ENCODE measurements at regions not wholly inside any gene's neighbourhood (a gene's known extent, or its start where the extent isn't known, plus 50 kb on each side); places are given as distances from the start of the nearest gene placed in this dataset.
"Not testable (repeated sequence)": the region's sequence is repeated elsewhere in the genome, so short reads cannot be mapped to it uniquely, and the experiment has no call there.

GRCh38 chr21:17327715-17328114, 185.1 kb upstream of the CXADR start:
- DNase-seq (ENCODE audit: low spot score) = not testable (repeated sequence)

GRCh38 chr21:17334484-17334883, 178.4 kb upstream of the CXADR start:
- DNase-seq (ENCODE audit: low spot score) = no peak

GRCh38 chr21:17340081-17340480, 172.8 kb upstream of the CXADR start:
- no peak for DNase-seq (ENCODE audit: low spot score)

GRCh38 chr21:17343055-17343454, 169.8 kb upstream of the CXADR start:
- peak; percentile 52 for DNase-seq (ENCODE audit: low spot score)

GRCh38 chr21:17348357-17348756, 164.5 kb upstream of the CXADR start:
- no peak for DNase-seq (ENCODE audit: low spot score)

GRCh38 chr21:17348849-17349248, 164.0 kb upstream of the CXADR start:
- no peak for DNase-seq (ENCODE audit: low spot score)

GRCh38 chr21:17351766-17352165, 161.1 kb upstream of the CXADR start:
- no peak for DNase-seq (ENCODE audit: low spot score)

GRCh38 chr21:17352996-17353655, 159.7 kb upstream of the CXADR start:
- no peak for DNase-seq (ENCODE audit: low spot score)

- DNase-seq (ENCODE audit: low spot score) = peak; percentile 5
Measured at GRCh38 chr21:17359781-17360180, 153.1 kb upstream of the CXADR start.

- no peak for DNase-seq (ENCODE audit: low spot score)
Measured at GRCh38 chr21:17368748-17369363, 144.0 kb upstream of the CXADR start.

- no peak for DNase-seq (ENCODE audit: low spot score)
Measured at GRCh38 chr21:17370263-17370662, 142.6 kb upstream of the CXADR start.

GRCh38 chr21:17370916-17371315, 141.9 kb upstream of the CXADR start:
- no peak for DNase-seq (ENCODE audit: low spot score)

GRCh38 chr21:17371450-17371849, 141.4 kb upstream of the CXADR start:
- DNase-seq (ENCODE audit: low spot score) = no peak

- DNase-seq (ENCODE audit: low spot score) = no peak
Measured at GRCh38 chr21:17372200-17372599, 140.6 kb upstream of the CXADR start.

GRCh38 chr21:17386498-17386897, 126.3 kb upstream of the CXADR start:
- DNase-seq (ENCODE audit: low spot score) = no peak

- peak; percentile 87 for DNase-seq (ENCODE audit: low spot score)
Measured at GRCh38 chr21:17387030-17387617, 125.7 kb upstream of the CXADR start.

- peak; percentile 3 for DNase-seq (ENCODE audit: low spot score)
Measured at GRCh38 chr21:17388226-17388625, 124.6 kb upstream of the CXADR start.

- no peak for DNase-seq (ENCODE audit: low spot score)
Measured at GRCh38 chr21:17389311-17389710, 123.5 kb upstream of the CXADR start.

- DNase-seq (ENCODE audit: low spot score) = no peak
Measured at GRCh38 chr21:17390569-17390968, 122.3 kb upstream of the CXADR start.

GRCh38 chr21:17391811-17392340, 121.0 kb upstream of the CXADR start:
- DNase-seq (ENCODE audit: low spot score) = no peak

- DNase-seq (ENCODE audit: low spot score) = no peak
Measured at GRCh38 chr21:17393413-17393812, 119.4 kb upstream of the CXADR start.

GRCh38 chr21:17396948-17397347, 115.9 kb upstream of the CXADR start:
- no peak for DNase-seq (ENCODE audit: low spot score)

GRCh38 chr21:17397703-17398102, 115.1 kb upstream of the CXADR start:
- DNase-seq (ENCODE audit: low spot score) = no peak
